ENCODE measurements at regions not wholly inside any gene's neighbourhood (a gene's known extent, or its start where the extent isn't known, plus 50 kb on each side); places are given as distances from the start of the nearest gene placed in this dataset.
"Not testable (repeated sequence)": the region's sequence is repeated elsewhere in the genome, so short reads cannot be mapped to it uniquely, and the experiment has no call there.

GRCh38 chr9:135275571-135276289 lies 188.3 kb downstream of the OLFM1 start:
- no peak for DNase-seq (ENCODE audit: low spot score)

- DNase-seq (ENCODE audit: low spot score): no peak
Measured at GRCh38 chr9:135277219-135278201, 190.0 kb downstream of the OLFM1 start.

GRCh38 chr9:135278586-135278985 lies 191.1 kb downstream of the OLFM1 start:
- DNase-seq (ENCODE audit: low spot score): no peak

GRCh38 chr9:135279385-135279784 lies 191.9 kb downstream of the OLFM1 start:
- DNase-seq (ENCODE audit: low spot score): no peak

- DNase-seq (ENCODE audit: low spot score): no peak
Measured at GRCh38 chr9:135279834-135280393, 192.4 kb downstream of the OLFM1 start.

- DNase-seq (ENCODE audit: low spot score): no peak
Measured at GRCh38 chr9:135280666-135281065, 193.2 kb downstream of the OLFM1 start.

- no peak for DNase-seq (ENCODE audit: low spot score)
Measured at GRCh38 chr9:135281151-135281550, 193.7 kb downstream of the OLFM1 start.

- peak; percentile 73 for DNase-seq (ENCODE audit: low spot score)
Measured at GRCh38 chr9:135281791-135282737, 194.6 kb downstream of the OLFM1 start.

GRCh38 chr9:135282808-135283207 lies 195.3 kb downstream of the OLFM1 start:
- no peak for DNase-seq (ENCODE audit: low spot score)

GRCh38 chr9:135283671-135284070 lies 195.9 kb upstream of the PPP1R26 start:
- no peak for DNase-seq (ENCODE audit: low spot score)

- DNase-seq (ENCODE audit: low spot score): no peak
Measured at GRCh38 chr9:135284386-135285134, 195.0 kb upstream of the PPP1R26 start.

- not testable (repeated sequence) for DNase-seq (ENCODE audit: low spot score)
Measured at GRCh38 chr9:135286187-135286925, 193.2 kb upstream of the PPP1R26 start.

- no peak for DNase-seq (ENCODE audit: low spot score)
Measured at GRCh38 chr9:135286961-135287360, 192.6 kb upstream of the PPP1R26 start.

- no peak for DNase-seq (ENCODE audit: low spot score)
Measured at GRCh38 chr9:135287627-135288026, 192.0 kb upstream of the PPP1R26 start.

GRCh38 chr9:135288054-135288453 lies 191.5 kb upstream of the PPP1R26 start:
- DNase-seq (ENCODE audit: low spot score): no peak

GRCh38 chr9:135289081-135289491 lies 190.5 kb upstream of the PPP1R26 start:
- DNase-seq (ENCODE audit: low spot score): no peak

GRCh38 chr9:135290086-135290485 lies 189.5 kb upstream of the PPP1R26 start:
- DNase-seq (ENCODE audit: low spot score): no peak

- DNase-seq (ENCODE audit: low spot score): no peak
Measured at GRCh38 chr9:135290566-135290965, 189.0 kb upstream of the PPP1R26 start.

GRCh38 chr9:135291165-135291564 lies 188.4 kb upstream of the PPP1R26 start:
- DNase-seq (ENCODE audit: low spot score): no peak

- no peak for DNase-seq (ENCODE audit: low spot score)
Measured at GRCh38 chr9:135294836-135295235, 184.7 kb upstream of the PPP1R26 start.
